ENCODE measurements at regions not wholly inside any gene's neighbourhood (a gene's known extent, or its start where the extent isn't known, plus 50 kb on each side); places are given as distances from the start of the nearest gene placed in this dataset.
"Not testable (repeated sequence)": the region's sequence is repeated elsewhere in the genome, so short reads cannot be mapped to it uniquely, and the experiment has no call there.

- TF ChIP-seq POLR2A, CTCF (IDR thresholded peaks at IDR 0.05): not testable (repeated sequence)
Measured at GRCh38 chr7:56373314-56373713, 257.1 kb upstream of the NUPR2 start.
